CD14-positive monocyte (primary cell): ENCODE measurements at regions not wholly inside any gene's neighbourhood (a gene's known extent, or its start where the extent isn't known, plus 50 kb on each side); places are given as distances from the start of the nearest gene placed in this dataset.

Experiments used
- DNase-seq, 3 donors: peaks; one replicate each; pipeline ENCODE4 v3.0.0-alpha.2; 2011 to 2022
- H2AFZ ChIP-seq: 2 replicates; pipeline ENCODE4 v1.6.0; 2012; ENCODE audit warnings: mild to moderate bottlenecking, low read depth, low read length, inconsistent platforms; ENCODE audit not compliant: insufficient read depth, poor library complexity, severe bottlenecking
- H3K27ac ChIP-seq, 2 donors: 1 replicate in 1 of 2; 2 replicates in 1 of 2; pipeline ENCODE4 v1.5.1; 2012 to 2013; ENCODE audit warnings: low read length in 2 of 2, control low read depth in 1 of 2, inconsistent platforms in 1 of 2, low read depth in 1 of 2, mild to moderate bottlenecking in 1 of 2
- H3K27me3 ChIP-seq, 2 donors: one replicate each; pipeline versions ENCODE4 v1.6.0 to v1.6.1; 2011 to 2013; ENCODE audit warnings: low read length in 2 of 2; ENCODE audit not compliant: control insufficient read depth in 2 of 2, insufficient read depth in 2 of 2
- H3K36me3 ChIP-seq, 2 donors: replicated peaks in 1 of 2; 1 replicate in 1 of 2; 2 replicates in 1 of 2; pipeline versions ENCODE4 v1.5.1 to v1.6.1; 2012 to 2013; ENCODE audit warnings: low read length in 2 of 2, control low read depth in 1 of 2, inconsistent platforms in 1 of 2, mild to moderate bottlenecking in 1 of 2; ENCODE audit not compliant: insufficient read depth in 2 of 2, control insufficient read depth in 1 of 2
- H3K4me1 ChIP-seq, 2 donors: 1 replicate in 1 of 2; 2 replicates in 1 of 2; pipeline versions ENCODE4 v1.5.1 to v1.6.1; 2012 to 2013; ENCODE audit warnings: low read length in 2 of 2, control low read depth in 1 of 2, inconsistent platforms in 1 of 2, mild to moderate bottlenecking in 1 of 2, moderate library complexity in 1 of 2; ENCODE audit not compliant: insufficient read depth in 2 of 2, control insufficient read depth in 1 of 2
- H3K4me2 ChIP-seq: replicated peaks from 2 replicates; pipeline ENCODE3; 2012; ENCODE audit warnings: low read length, moderate library complexity, mild to moderate bottlenecking; ENCODE audit not compliant: poor library complexity, severe bottlenecking; ENCODE audit errors: extremely low read depth
- H3K4me3 ChIP-seq, 3 experiments: fragments of 200-600 bp in 1 of 3; sonication (generic) in 1 of 3; replicated peaks in 1 of 3; 1 replicate in 2 of 3; 2 replicates in 1 of 3; pipeline ENCODE4 v1.5.1; 2011 to 2013; ENCODE audit warnings: low read length in 3 of 3, mild to moderate bottlenecking in 3 of 3, control low read depth in 2 of 3, low read depth in 2 of 3, inconsistent platforms in 1 of 3, moderate library complexity in 1 of 3
- H3K79me2 ChIP-seq: 2 replicates; pipeline ENCODE4 v1.6.0; 2012; ENCODE audit warnings: mild to moderate bottlenecking, control low read depth, inconsistent platforms, low read length, moderate library complexity; ENCODE audit not compliant: insufficient read depth
- H3K9ac ChIP-seq: 2 replicates; pipeline ENCODE4 v1.6.0; 2017; ENCODE audit warnings: low read length, mild to moderate bottlenecking; ENCODE audit not compliant: insufficient read depth, poor library complexity, severe bottlenecking
- H3K9me3 ChIP-seq, 2 donors: replicated peaks in 1 of 2; 1 replicate in 1 of 2; 2 replicates in 1 of 2; pipeline versions ENCODE4 v1.5.1 to v1.6.1; 2012 to 2013; ENCODE audit warnings: low read length in 2 of 2, control low read depth in 1 of 2; ENCODE audit not compliant: control insufficient read depth in 1 of 2, insufficient read depth in 1 of 2
- H4K20me1 ChIP-seq: 2 replicates; pipeline ENCODE4 v1.6.0; 2012; ENCODE audit warnings: mild to moderate bottlenecking, low read length, control low read depth, moderate library complexity; ENCODE audit not compliant: insufficient read depth
- H3K27ac Mint-ChIP-seq, 7 donors: one replicate each; pipeline ENCODE4 v1.8.0; 2020; ENCODE audit warnings: mild to moderate bottlenecking in 7 of 7, mixed read lengths in 7 of 7, moderate library complexity in 6 of 7, inconsistent platforms in 2 of 7
- H3K27me3 Mint-ChIP-seq, 3 donors: one replicate each; pipeline ENCODE4 v1.8.0; 2021 to 2022; ENCODE audit warnings: low read depth in 3 of 3, mild to moderate bottlenecking in 3 of 3, mixed read lengths in 3 of 3, moderate library complexity in 3 of 3, inconsistent platforms in 1 of 3
- H3K36me3 Mint-ChIP-seq, 2 donors: one replicate each; pipeline ENCODE4 v1.8.0; 2020; ENCODE audit warnings: mixed read lengths in 2 of 2, inconsistent platforms in 1 of 2, mild to moderate bottlenecking in 1 of 2
- H3K4me1 Mint-ChIP-seq: one replicate; pipeline ENCODE4 v1.8.0; 2020; ENCODE audit warnings: mild to moderate bottlenecking, mixed read lengths
- H3K4me3 Mint-ChIP-seq, 2 donors: one replicate each; pipeline ENCODE4 v1.8.0; 2020; ENCODE audit warnings: mild to moderate bottlenecking in 2 of 2, mixed read lengths in 2 of 2, moderate library complexity in 1 of 2
- H3K9me3 Mint-ChIP-seq, 7 donors: one replicate each; pipeline ENCODE4 v1.8.0; 2020 to 2022; ENCODE audit warnings: mixed read lengths in 7 of 7, mild to moderate bottlenecking in 6 of 7, moderate library complexity in 6 of 7, inconsistent platforms in 2 of 7
- WGBS: methylation state at CpG from one replicate; pipeline ENCODE4 v1.1.5; 2013; ENCODE audit warnings: missing lambda C conversion rate; ENCODE audit not compliant: insufficient coverage; 5-methylcytosine and 5-hydroxymethylcytosine counted together
- intact Hi-C, 2 donors: fragments of 100-400 bp; cut with micrococcal nuclease; formaldehyde crosslinking; loops; one replicate each; pipeline versions ENCODE4 v1.15.0 to v1.15.1; 2023
- TF ChIP-seq, protein P1 (sequence below): fragments of 200-600 bp; IDR thresholded peaks from one replicate; pipeline ENCODE4 v1.8.0; 2022; ENCODE audit warnings: antibody characterized with exemption, mild to moderate bottlenecking

DNA sequence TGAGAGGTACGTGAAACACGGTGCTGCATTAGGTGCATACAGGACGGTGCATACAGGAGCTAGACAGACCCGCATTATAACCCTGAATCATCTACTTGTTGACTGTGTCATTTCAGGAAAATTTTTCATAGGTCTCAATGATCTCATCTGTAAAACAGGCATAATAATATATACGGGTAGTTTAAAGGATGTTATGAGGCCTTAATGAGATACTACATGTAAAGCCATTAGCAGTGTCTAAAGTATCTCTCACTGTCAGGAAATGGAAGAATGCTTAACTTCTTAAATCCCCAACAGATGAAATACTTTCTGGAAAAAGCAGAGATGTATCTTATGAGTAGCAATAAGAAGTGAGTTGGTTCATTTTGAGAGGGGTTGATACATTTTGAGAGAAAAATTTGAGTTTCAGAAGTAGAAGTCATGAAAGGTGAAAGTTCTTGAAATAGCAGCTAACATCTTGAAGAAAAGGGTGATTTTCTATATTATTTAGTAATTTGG is 669.6 kb downstream of the PTPRC start:
- no peaks in the 10 kb centered on the region for H3K27me3 Mint-ChIP-seq
- 100% methylated on average over 2 of the region's 5 CpGs for WGBS
- intact Hi-C loops, result no loop called here
- H3K4me3 Mint-ChIP-seq, result no peak overlapping the region
- no peaks in the 10 kb centered on the region for H3K36me3 ChIP-seq
- H3K27ac Mint-ChIP-seq, result no peak overlapping the region
- peaks cover 0 to 1% (median 0%) of the 10 kb centered on the region in 7 donors for H3K9me3 Mint-ChIP-seq
- H3K4me3 ChIP-seq, result no peak overlapping the region
- H3K4me1 Mint-ChIP-seq, result no peaks in the 10 kb centered on the region
- no peaks in the 10 kb centered on the region for H3K36me3 Mint-ChIP-seq
- DNase-seq, result no peak
- TF ChIP-seq, protein P1, sequence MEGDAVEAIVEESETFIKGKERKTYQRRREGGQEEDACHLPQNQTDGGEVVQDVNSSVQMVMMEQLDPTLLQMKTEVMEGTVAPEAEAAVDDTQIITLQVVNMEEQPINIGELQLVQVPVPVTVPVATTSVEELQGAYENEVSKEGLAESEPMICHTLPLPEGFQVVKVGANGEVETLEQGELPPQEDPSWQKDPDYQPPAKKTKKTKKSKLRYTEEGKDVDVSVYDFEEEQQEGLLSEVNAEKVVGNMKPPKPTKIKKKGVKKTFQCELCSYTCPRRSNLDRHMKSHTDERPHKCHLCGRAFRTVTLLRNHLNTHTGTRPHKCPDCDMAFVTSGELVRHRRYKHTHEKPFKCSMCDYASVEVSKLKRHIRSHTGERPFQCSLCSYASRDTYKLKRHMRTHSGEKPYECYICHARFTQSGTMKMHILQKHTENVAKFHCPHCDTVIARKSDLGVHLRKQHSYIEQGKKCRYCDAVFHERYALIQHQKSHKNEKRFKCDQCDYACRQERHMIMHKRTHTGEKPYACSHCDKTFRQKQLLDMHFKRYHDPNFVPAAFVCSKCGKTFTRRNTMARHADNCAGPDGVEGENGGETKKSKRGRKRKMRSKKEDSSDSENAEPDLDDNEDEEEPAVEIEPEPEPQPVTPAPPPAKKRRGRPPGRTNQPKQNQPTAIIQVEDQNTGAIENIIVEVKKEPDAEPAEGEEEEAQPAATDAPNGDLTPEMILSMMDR, result no peak
- H3K4me1 ChIP-seq, result no peaks in the 10 kb centered on the region
- H3K4me2 ChIP-seq, result no peak overlapping the region
- H3K27me3 ChIP-seq, result no peaks in the 10 kb centered on the region
- H2AFZ ChIP-seq, result no peak overlapping the region
- H3K9me3 ChIP-seq, result no peaks in the 10 kb centered on the region
- no peaks in the 10 kb centered on the region for H3K79me2 ChIP-seq
- no peak overlapping the region for H3K9ac ChIP-seq
- H4K20me1 ChIP-seq, result no peaks in the 10 kb centered on the region
- H3K27ac ChIP-seq, result no peak overlapping the region

GRCh38 chr1:199310708-199311107 is 671.9 kb downstream of the PTPRC start:
- DNase-seq, result no peak
- Mint-ChIP-seq H3K9me3 (peaks cover 0 to 1% (median 0%) of the 10 kb centered on the region in 7 donors), H3K4me3 (no peak overlapping the region), H3K27me3 (no peaks in the 10 kb centered on the region), H3K36me3 (no peaks in the 10 kb centered on the region), H3K4me1 (no peaks in the 10 kb centered on the region), H3K27ac (no peak overlapping the region)
- TF ChIP-seq, protein P1, result no peak
- Histone ChIP-seq H3K27ac (no peak overlapping the region), H3K79me2 (no peaks in the 10 kb centered on the region), H3K36me3 (no peaks in the 10 kb centered on the region), H3K27me3 (no peaks in the 10 kb centered on the region), H3K9me3 (no peaks in the 10 kb centered on the region), H3K4me1 (no peaks in the 10 kb centered on the region), H3K9ac (no peak overlapping the region), H3K4me3 (no peak overlapping the region), H3K4me2 (no peak overlapping the region), H4K20me1 (no peaks in the 10 kb centered on the region), H2AFZ (no peak overlapping the region)
- intact Hi-C loops, result no loop called here
- 100% methylated on average over 1 of the region's 2 CpGs for WGBS
